ENCODE measurements at regions not wholly inside any gene's neighbourhood (a gene's known extent, or its start where the extent isn't known, plus 50 kb on each side); places are given as distances from the start of the nearest gene placed in this dataset.
"Not testable (repeated sequence)": the region's sequence is repeated elsewhere in the genome, so short reads cannot be mapped to it uniquely, and the experiment has no call there.

- not testable (repeated sequence) for TF ChIP-seq POLR2A (IDR thresholded peaks at IDR 0.05; ENCODE audit: low read length); GATA1 (IDR thresholded peaks at IDR 0.05; ENCODE audit: low read depth, low read length)
Measured at GRCh38 chr12:7590085-7590484, 75.6 kb downstream of the APOBEC1 start.

All from erythroblast (primary cell).